H9 (cell line): ENCODE measurements at regions not wholly inside any gene's neighbourhood (a gene's known extent, or its start where the extent isn't known, plus 50 kb on each side); places are given as distances from the start of the nearest gene placed in this dataset.

Experiments used
- DNase-seq: peaks from one replicate; pipeline ENCODE4 v3.0.0-alpha.2; 2017
- H2AFZ ChIP-seq: one replicate; pipeline ENCODE4 v1.6.1; 2013; ENCODE audit warnings: mild to moderate bottlenecking, low read length, control low read depth, moderate library complexity
- H2AK5ac ChIP-seq: 2 replicates; pipeline ENCODE4 v1.6.1; 2013; ENCODE audit warnings: low read length, control low read depth, mixed read lengths; ENCODE audit not compliant: insufficient read length
- H2BK120ac ChIP-seq: one replicate; pipeline ENCODE4 v1.6.1; 2013; ENCODE audit warnings: low read depth, mild to moderate bottlenecking, low read length, control low read depth, inconsistent platforms; ENCODE audit not compliant: poor library complexity, severe bottlenecking
- H2BK12ac ChIP-seq: 2 replicates; pipeline ENCODE4 v1.6.1; 2013; ENCODE audit warnings: low read length, control low read depth, mixed read lengths, low read depth; ENCODE audit not compliant: insufficient read length
- H2BK15ac ChIP-seq: 2 replicates; pipeline ENCODE4 v1.6.1; 2013; ENCODE audit warnings: low read depth, low read length, control low read depth
- H2BK20ac ChIP-seq: one replicate; pipeline ENCODE4 v1.6.1; 2013; ENCODE audit warnings: low read depth, mild to moderate bottlenecking, low read length, control low read depth, inconsistent platforms; ENCODE audit not compliant: poor library complexity, severe bottlenecking
- H2BK5ac ChIP-seq: 2 replicates; pipeline ENCODE4 v1.6.1; 2013; ENCODE audit warnings: low read length, control low read depth, mixed read lengths; ENCODE audit not compliant: insufficient read length
- H3K14ac ChIP-seq: 2 replicates; pipeline ENCODE4 v1.6.1; 2013; ENCODE audit warnings: low read length, control low read depth; ENCODE audit not compliant: insufficient read depth
- H3K18ac ChIP-seq: 2 replicates; pipeline ENCODE4 v1.6.1; 2013; ENCODE audit warnings: low read depth, mild to moderate bottlenecking, mixed read lengths, low read length, control low read depth; ENCODE audit not compliant: insufficient read length
- H3K23ac ChIP-seq: 2 replicates; pipeline ENCODE4 v1.6.1; 2013; ENCODE audit warnings: low read length, control low read depth, mixed read lengths, low read depth; ENCODE audit not compliant: insufficient read length
- H3K23me2 ChIP-seq: 2 replicates; pipeline ENCODE4 v1.6.1; 2013; ENCODE audit warnings: low read depth, mild to moderate bottlenecking, mixed read lengths, low read length, control low read depth; ENCODE audit not compliant: insufficient read length, poor library complexity, severe bottlenecking
- H3K27ac ChIP-seq: 2 replicates; pipeline ENCODE4 v1.5.1; 2013; ENCODE audit warnings: low read length, control low read depth, mixed read lengths, low read depth; ENCODE audit not compliant: insufficient read length
- H3K27me3 ChIP-seq: 2 replicates; pipeline ENCODE4 v1.6.1; 2013; ENCODE audit warnings: low read length, control low read depth, inconsistent platforms; ENCODE audit not compliant: insufficient read depth
- H3K4ac ChIP-seq: 2 replicates; pipeline ENCODE4 v1.6.1; 2013; ENCODE audit warnings: low read depth, mild to moderate bottlenecking, control low read depth, inconsistent platforms, low read length, moderate library complexity
- H3K4me1 ChIP-seq: 2 replicates; pipeline ENCODE4 v1.6.1; 2013; ENCODE audit warnings: low read length, control low read depth, inconsistent platforms; ENCODE audit not compliant: insufficient read depth
- H3K4me2 ChIP-seq: 2 replicates; pipeline ENCODE4 v1.6.1; 2013; ENCODE audit warnings: low read length, control low read depth, mixed read lengths; ENCODE audit not compliant: insufficient read length, insufficient read depth
- H3K56ac ChIP-seq: 2 replicates; pipeline ENCODE4 v1.6.1; 2013; ENCODE audit warnings: low read depth, mild to moderate bottlenecking, mixed read lengths, low read length, control low read depth; ENCODE audit not compliant: insufficient read length
- H3K79me1 ChIP-seq: 2 replicates; pipeline ENCODE4 v1.6.1; 2013; ENCODE audit warnings: low read depth, mild to moderate bottlenecking, moderate library complexity, low read length, control low read depth, inconsistent platforms; ENCODE audit not compliant: insufficient read depth, poor library complexity, severe bottlenecking
- H3K79me2 ChIP-seq: 2 replicates; pipeline ENCODE4 v1.6.1; 2013; ENCODE audit warnings: low read length, control low read depth, inconsistent platforms; ENCODE audit not compliant: insufficient read depth
- H3K9ac ChIP-seq: 2 replicates; pipeline ENCODE4 v1.6.1; 2013; ENCODE audit warnings: low read length, control low read depth, mixed read lengths; ENCODE audit not compliant: insufficient read length; ENCODE audit errors: extremely low read depth
- H3K9me3 ChIP-seq: one replicate; pipeline ENCODE4 v1.6.1; 2013; ENCODE audit warnings: low read depth, low read length, inconsistent platforms; ENCODE audit not compliant: control insufficient read depth
- H3T11ph ChIP-seq: one replicate; pipeline ENCODE4 v1.6.1; 2013; ENCODE audit warnings: mild to moderate bottlenecking, low read length, control low read depth, inconsistent platforms
- H4K20me1 ChIP-seq: one replicate; pipeline ENCODE4 v1.6.1; 2013; ENCODE audit not compliant: control insufficient read depth, insufficient read length, insufficient read depth
- H4K5ac ChIP-seq: 2 replicates; pipeline ENCODE4 v1.6.1; 2013; ENCODE audit warnings: low read depth, mild to moderate bottlenecking, mixed read lengths, low read length, control low read depth; ENCODE audit not compliant: insufficient read length
- H4K8ac ChIP-seq: replicated peaks from 2 replicates; pipeline ENCODE4 v1.6.1; 2013; ENCODE audit warnings: low read length, control low read depth, mixed read lengths, low read depth; ENCODE audit not compliant: insufficient read length
- H4K91ac ChIP-seq: 2 replicates; pipeline ENCODE4 v1.6.1; 2013; ENCODE audit warnings: low read depth, mild to moderate bottlenecking, moderate library complexity, mixed read lengths, low read length, control low read depth; ENCODE audit not compliant: insufficient read length
- H3K27ac Mint-ChIP-seq, 3 experiments: 2 replicates in 2 of 3; 3 replicates in 1 of 3; pipeline ENCODE4 v1.8.0; 2020 to 2021; ENCODE audit warnings: mixed read lengths in 3 of 3, mild to moderate bottlenecking in 1 of 3, moderate library complexity in 1 of 3
- H3K27me3 Mint-ChIP-seq: 2 replicates; pipeline ENCODE4 v1.8.0; 2021; ENCODE audit warnings: low read depth, mild to moderate bottlenecking, moderate library complexity, mixed read lengths
- H3K36me3 Mint-ChIP-seq, 3 experiments: 2 replicates in 2 of 3; 3 replicates in 1 of 3; pipeline ENCODE4 v1.8.0; 2020 to 2021; ENCODE audit warnings: low read depth in 3 of 3, mixed read lengths in 3 of 3; ENCODE audit not compliant: insufficient read depth in 1 of 3
- H3K4me1 Mint-ChIP-seq, 2 experiments: 2 replicates each; pipeline ENCODE4 v1.8.0; 2020; ENCODE audit warnings: mixed read lengths in 2 of 2
- H3K4me3 Mint-ChIP-seq, 2 experiments: 2 replicates in 1 of 2; 3 replicates in 1 of 2; pipeline ENCODE4 v1.8.0; 2020 to 2021; ENCODE audit warnings: mild to moderate bottlenecking in 2 of 2, mixed read lengths in 2 of 2, moderate library complexity in 1 of 2
- H3K9me3 Mint-ChIP-seq, 2 experiments: 2 replicates in 1 of 2; 3 replicates in 1 of 2; pipeline ENCODE4 v1.8.0; 2020; ENCODE audit warnings: mild to moderate bottlenecking in 2 of 2, mixed read lengths in 2 of 2, moderate library complexity in 1 of 2
- WGBS: extraction: QIAGEN DNeasy Blood & Tissue Kit; methylation state at CpG from one replicate; pipeline ENCODE4 v1.1.7; 2013; ENCODE audit warnings: missing lambda C conversion rate, low lambda C conversion rate, mixed read lengths; ENCODE audit not compliant: insufficient read length; ENCODE audit errors: extremely low coverage; 5-methylcytosine and 5-hydroxymethylcytosine counted together
- TF ChIP-seq, protein P1 (sequence below): fragments of 200-600 bp; sonication (generic); conservative IDR thresholded peaks from 3 replicates; pipeline ENCODE4 v1.8.0; 2021; ENCODE audit warnings: antibody characterized with exemption, mild to moderate bottlenecking

- Histone ChIP-seq H3K9ac (no peak overlapping the region), H3K27ac (no peak overlapping the region), H2AK5ac (no peak overlapping the region), H3K18ac (peak overlapping the region; percentile 51), H3K79me1 (no peaks in the 10 kb centered on the region), H2BK15ac (no peak overlapping the region), H3K23ac (no peak overlapping the region), H2AFZ (no peak overlapping the region), H2BK20ac (no peak overlapping the region), H3K79me2 (no peaks in the 10 kb centered on the region), H4K5ac (no peak overlapping the region), H3K4me1 (peaks cover 3% of the 10 kb centered on the region; the same call in 1 of the 2 replicates), H4K91ac (no peak overlapping the region), H2BK5ac (no peak overlapping the region), H3K4ac (no peak overlapping the region), H3K4me2 (no peak overlapping the region), H2BK120ac (no peak overlapping the region), H3K14ac (no peak overlapping the region), H3T11ph (no peak overlapping the region), H4K8ac (no peak overlapping the region), H4K20me1 (no peaks in the 10 kb centered on the region), H3K9me3 (no peaks in the 10 kb centered on the region), H3K56ac (no peak overlapping the region), H2BK12ac (no peak overlapping the region), H3K27me3 (no peaks in the 10 kb centered on the region), H3K23me2 (no peaks in the 10 kb centered on the region)
- Mint-ChIP-seq H3K4me1 (peaks cover 30 to 34% of the 10 kb centered on the region in 2 experiments), H3K27ac (peak overlapping the region; percentile 49 to 87 (median 64); a peak in 6 of 7 replicates), H3K9me3 (no peaks in the 10 kb centered on the region), H3K36me3 (peaks cover 0 to 1% (median 0%) of the 10 kb centered on the region in 3 experiments; a peak in 1 of 7 replicates), H3K27me3 (no peaks in the 10 kb centered on the region; the same call in 1 of the 2 replicates), H3K4me3 (0 out of 5 replicates have a peak overlapping the region, but pooled peaks of 1 of the 2 experiments have one; percentile 15)
- TF ChIP-seq, protein P1, sequence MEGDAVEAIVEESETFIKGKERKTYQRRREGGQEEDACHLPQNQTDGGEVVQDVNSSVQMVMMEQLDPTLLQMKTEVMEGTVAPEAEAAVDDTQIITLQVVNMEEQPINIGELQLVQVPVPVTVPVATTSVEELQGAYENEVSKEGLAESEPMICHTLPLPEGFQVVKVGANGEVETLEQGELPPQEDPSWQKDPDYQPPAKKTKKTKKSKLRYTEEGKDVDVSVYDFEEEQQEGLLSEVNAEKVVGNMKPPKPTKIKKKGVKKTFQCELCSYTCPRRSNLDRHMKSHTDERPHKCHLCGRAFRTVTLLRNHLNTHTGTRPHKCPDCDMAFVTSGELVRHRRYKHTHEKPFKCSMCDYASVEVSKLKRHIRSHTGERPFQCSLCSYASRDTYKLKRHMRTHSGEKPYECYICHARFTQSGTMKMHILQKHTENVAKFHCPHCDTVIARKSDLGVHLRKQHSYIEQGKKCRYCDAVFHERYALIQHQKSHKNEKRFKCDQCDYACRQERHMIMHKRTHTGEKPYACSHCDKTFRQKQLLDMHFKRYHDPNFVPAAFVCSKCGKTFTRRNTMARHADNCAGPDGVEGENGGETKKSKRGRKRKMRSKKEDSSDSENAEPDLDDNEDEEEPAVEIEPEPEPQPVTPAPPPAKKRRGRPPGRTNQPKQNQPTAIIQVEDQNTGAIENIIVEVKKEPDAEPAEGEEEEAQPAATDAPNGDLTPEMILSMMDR: no peak
- DNase-seq: no peak
- WGBS: no CpG with 5 or more reads among the region's 2 CpGs
These were observed 359.2 kb downstream of the BUD13 start for GRCh38 chr11:116413301-116414242.
